ENCODE measurements at regions not wholly inside any gene's neighbourhood (a gene's known extent, or its start where the extent isn't known, plus 50 kb on each side); places are given as distances from the start of the nearest gene placed in this dataset.

DNA sequence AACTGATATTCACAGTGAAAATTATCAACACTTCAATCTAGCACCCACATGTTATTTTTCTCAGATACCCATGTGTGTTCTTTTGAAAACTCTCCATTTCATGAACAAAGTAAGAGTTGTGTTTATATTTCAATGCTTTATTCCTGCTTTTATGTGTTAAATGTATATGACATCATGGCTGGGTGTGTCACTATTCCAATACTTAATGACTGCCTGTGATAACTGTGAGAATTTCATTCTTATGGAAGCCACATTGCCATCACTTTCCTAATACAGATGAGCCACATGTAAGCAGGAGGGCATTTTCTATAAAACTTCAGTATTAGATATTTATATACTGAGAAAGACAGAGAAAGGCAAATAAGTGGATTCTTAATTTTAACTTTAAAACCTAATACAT, 100.4 kb upstream of the FIGN start:
- H3K27me3 ChIP-seq (replicated peaks; ENCODE audit: control insufficient read depth, insufficient read depth, low read length): no peaks in the 10 kb centered on the region
- no peak for DNase-seq (ENCODE audit: extremely low read depth, insufficient read length)
- no peak for TF ChIP-seq CTCF (IDR thresholded peaks at IDR 0.05; ENCODE audit: insufficient read depth, low read length, poor library complexity, severe bottlenecking)
- H3K4me3 ChIP-seq (replicated peaks; ENCODE audit: low read depth, low read length): no peak overlapping the region
- H3K36me3 ChIP-seq (ENCODE audit: control insufficient read depth, insufficient read depth, low read length): no peaks in the 10 kb centered on the region

GRCh38 chr2:163834841-163835240, 99.0 kb upstream of the FIGN start:
- Histone ChIP-seq H3K4me3 (replicated peaks; ENCODE audit: low read depth, low read length) (no peak overlapping the region), H3K36me3 (ENCODE audit: control insufficient read depth, insufficient read depth, low read length) (no peaks in the 10 kb centered on the region), H3K27me3 (replicated peaks; ENCODE audit: control insufficient read depth, insufficient read depth, low read length) (no peaks in the 10 kb centered on the region)
- no peak for DNase-seq (ENCODE audit: extremely low read depth, insufficient read length)
- TF ChIP-seq CTCF (IDR thresholded peaks at IDR 0.05; ENCODE audit: insufficient read depth, low read length, poor library complexity, severe bottlenecking): no peak

GRCh38 chr2:163834221-163834620, 98.4 kb upstream of the FIGN start:
- DNase-seq (ENCODE audit: extremely low read depth, insufficient read length): no peak
- Histone ChIP-seq H3K36me3 (ENCODE audit: control insufficient read depth, insufficient read depth, low read length) (no peaks in the 10 kb centered on the region), H3K4me3 (replicated peaks; ENCODE audit: low read depth, low read length) (no peak overlapping the region), H3K27me3 (replicated peaks; ENCODE audit: control insufficient read depth, insufficient read depth, low read length) (no peaks in the 10 kb centered on the region)
- TF ChIP-seq CTCF (IDR thresholded peaks at IDR 0.05; ENCODE audit: insufficient read depth, low read length, poor library complexity, severe bottlenecking): no peak

- no peak overlapping the region for H3K4me3 ChIP-seq (replicated peaks; ENCODE audit: low read depth, low read length)
- H3K27me3 ChIP-seq (replicated peaks; ENCODE audit: control insufficient read depth, insufficient read depth, low read length): no peaks in the 10 kb centered on the region
- no peaks in the 10 kb centered on the region for H3K36me3 ChIP-seq (ENCODE audit: control insufficient read depth, insufficient read depth, low read length)
- no peak for DNase-seq (ENCODE audit: extremely low read depth, insufficient read length)
- TF ChIP-seq CTCF (IDR thresholded peaks at IDR 0.05; ENCODE audit: insufficient read depth, low read length, poor library complexity, severe bottlenecking): no peak
Observed at GRCh38 chr2:163828771-163829170, 93.0 kb upstream of the FIGN start.

DNA sequence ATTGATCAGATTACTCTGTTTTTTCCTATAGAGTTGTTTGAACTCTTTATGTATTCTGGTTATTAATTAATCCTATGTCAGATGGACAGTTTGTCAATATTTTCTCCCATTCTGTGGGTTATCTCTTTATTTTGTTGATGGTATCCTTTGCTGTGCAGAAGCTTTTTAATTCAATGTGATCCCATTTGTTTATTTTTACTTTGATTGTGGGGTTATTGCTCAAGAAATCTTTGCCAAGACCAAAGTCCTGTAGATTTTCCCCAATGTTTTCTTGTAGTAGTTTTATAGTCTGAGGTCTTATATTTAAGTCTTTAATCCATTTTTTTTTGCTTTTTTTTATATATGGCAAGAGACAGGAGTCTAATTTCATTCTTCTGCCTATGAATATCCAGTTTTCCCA, 86.2 kb upstream of the FIGN start:
- H3K4me3 ChIP-seq (replicated peaks; ENCODE audit: low read depth, low read length): no peak overlapping the region

More for the DNA sequence above, 86.2 kb upstream of the FIGN start:
- Histone ChIP-seq H3K36me3 (ENCODE audit: control insufficient read depth, insufficient read depth, low read length) (no peaks in the 10 kb centered on the region), H3K27me3 (replicated peaks; ENCODE audit: control insufficient read depth, insufficient read depth, low read length) (no peaks in the 10 kb centered on the region)
- TF ChIP-seq CTCF (IDR thresholded peaks at IDR 0.05; ENCODE audit: insufficient read depth, low read length, poor library complexity, severe bottlenecking): no peak
- no peak for DNase-seq (ENCODE audit: extremely low read depth, insufficient read length)

Data from GM06990 (cell line).